OCI-LY3 (cell line): ENCODE measurements at regions not wholly inside any gene's neighbourhood (a gene's known extent, or its start where the extent isn't known, plus 50 kb on each side); places are given as distances from the start of the nearest gene placed in this dataset.

Source experiments
- H2AFZ ChIP-seq: fragments of 200-600, 300-600 bp; shearing (Covaris generic); 2 replicates; pipeline ENCODE4 v1.6.0; 2014; ENCODE audit warnings: antibody characterized with exemption, low read depth, low read length
- H3K27ac ChIP-seq: fragments of 200-600, 300-600 bp; sonication (generic); 2 replicates; pipeline ENCODE4 v1.5.1; 2014; ENCODE audit warnings: mild to moderate bottlenecking, low read length, moderate library complexity, mixed read lengths
- H3K27me3 ChIP-seq: fragments of 200-600, 300-600 bp; sonication (generic); 2 replicates; pipeline ENCODE4 v1.6.1; 2014; ENCODE audit warnings: low read depth, low read length, mixed read lengths
- H3K36me3 ChIP-seq: fragments of 200-600, 300-600 bp; sonication (generic); replicated peaks from 2 replicates; pipeline ENCODE3; 2014; ENCODE audit warnings: low read depth, low read length, mixed read lengths
- H3K4me1 ChIP-seq: fragments of 300-600, 200-600 bp; sonication (generic); 2 replicates; pipeline ENCODE4 v1.6.1; 2014; ENCODE audit warnings: low read length, mixed read lengths
- H3K4me2 ChIP-seq: fragments of 200-600, 300-600 bp; sonication (generic); 2 replicates; pipeline ENCODE4 v1.6.1; 2014; ENCODE audit warnings: low read length, mixed read lengths
- H3K4me3 ChIP-seq: fragments of 300-600, 200-600 bp; sonication (generic); 2 replicates; pipeline ENCODE4 v1.5.1; 2014; ENCODE audit warnings: antibody characterized with exemption, mild to moderate bottlenecking, low read length, moderate library complexity
- H3K79me2 ChIP-seq: fragments of 300-600, 200-600 bp; shearing (Covaris generic); 2 replicates; pipeline ENCODE4 v1.6.1; 2014; ENCODE audit warnings: mild to moderate bottlenecking, low read length, mixed read lengths
- H3K9ac ChIP-seq: fragments of 300-600, 200-600 bp; shearing (Covaris generic); 2 replicates; pipeline ENCODE4 v1.6.0; 2014; ENCODE audit warnings: mild to moderate bottlenecking, low read length, moderate library complexity
- H3K9me3 ChIP-seq: fragments of 200-600, 300-600 bp; shearing (Covaris generic); 2 replicates; pipeline ENCODE4 v1.6.1; 2014; ENCODE audit warnings: low read length, mixed read lengths; ENCODE audit not compliant: insufficient read depth
- H4K20me1 ChIP-seq: fragments of 200-600, 300-600 bp; sonication (generic); 2 replicates; pipeline ENCODE4 v1.6.1; 2016; ENCODE audit warnings: low read length, mixed read lengths; ENCODE audit not compliant: insufficient read depth
- CTCF ChIP-seq: fragments of 200-600, 300-600 bp; sonication (generic); IDR thresholded peaks from 2 replicates; pipeline ENCODE4 v1.5.1; 2014; ENCODE audit warnings: antibody characterized with exemption, low read length, low read depth
- EZH2phosphoT487 ChIP-seq: fragments of 200-600 bp; shearing (Covaris generic); IDR thresholded peaks from 2 replicates; pipeline ENCODE4 v1.6.1; 2018; ENCODE audit warnings: antibody characterized with exemption, mixed run types, low read depth

- H2AFZ ChIP-seq = no peak overlapping the region
- H3K4me2 ChIP-seq = no peak overlapping the region
- TF ChIP-seq CTCF = no peak
Measured at GRCh38 chr5:125043781-125044391, 297.4 kb upstream of the ZNF608 start.

GRCh38 chr5:125044491-125045282 lies 298.2 kb upstream of the ZNF608 start:
- no peak overlapping the region for H2AFZ ChIP-seq
- H3K4me3 ChIP-seq = no peak overlapping the region
- no peaks in the 10 kb centered on the region for H3K79me2 ChIP-seq
- H3K9me3 ChIP-seq = no peaks in the 10 kb centered on the region
- H3K4me1 ChIP-seq = no peaks in the 10 kb centered on the region
- no peak overlapping the region for H3K27ac ChIP-seq
- no peak for TF ChIP-seq CTCF
- no peak for TF ChIP-seq EZH2phosphoT487
- H3K9ac ChIP-seq = no peak overlapping the region
- H3K27me3 ChIP-seq = no peaks in the 10 kb centered on the region
- H4K20me1 ChIP-seq = no peaks in the 10 kb centered on the region
- H3K4me2 ChIP-seq = no peak overlapping the region
- no peaks in the 10 kb centered on the region for H3K36me3 ChIP-seq

More at GRCh38 chr5:125043781-125044391, 297.4 kb upstream of the ZNF608 start:
- Histone ChIP-seq H3K4me1 (no peaks in the 10 kb centered on the region), H3K27ac (no peak overlapping the region), H3K4me3 (no peak overlapping the region), H3K9ac (no peak overlapping the region), H3K27me3 (no peaks in the 10 kb centered on the region), H4K20me1 (no peaks in the 10 kb centered on the region), H3K36me3 (no peaks in the 10 kb centered on the region), H3K9me3 (no peaks in the 10 kb centered on the region), H3K79me2 (no peaks in the 10 kb centered on the region)

GRCh38 chr5:125045646-125046045 lies 299.2 kb upstream of the ZNF608 start:
- Histone ChIP-seq H3K4me2 (no peak overlapping the region), H2AFZ (no peak overlapping the region), H3K36me3 (no peaks in the 10 kb centered on the region), H3K4me3 (no peak overlapping the region), H3K9ac (no peak overlapping the region), H3K4me1 (no peaks in the 10 kb centered on the region), H3K27me3 (no peaks in the 10 kb centered on the region), H4K20me1 (no peaks in the 10 kb centered on the region), H3K9me3 (no peaks in the 10 kb centered on the region), H3K27ac (no peak overlapping the region), H3K79me2 (no peaks in the 10 kb centered on the region)
- TF ChIP-seq CTCF (no peak), EZH2phosphoT487 (no peak)

GRCh38 chr5:125046838-125047237 lies 300.4 kb upstream of the ZNF608 start:
- Histone ChIP-seq H3K4me3 (no peak overlapping the region), H3K36me3 (no peaks in the 10 kb centered on the region), H3K4me2 (no peak overlapping the region), H3K4me1 (no peaks in the 10 kb centered on the region), H3K79me2 (no peaks in the 10 kb centered on the region), H3K27ac (no peak overlapping the region), H3K9me3 (no peaks in the 10 kb centered on the region), H3K27me3 (no peaks in the 10 kb centered on the region), H2AFZ (no peak overlapping the region), H4K20me1 (no peaks in the 10 kb centered on the region), H3K9ac (no peak overlapping the region)
- no peak for TF ChIP-seq EZH2phosphoT487
- no peak for TF ChIP-seq CTCF
